ENCODE measurements at regions not wholly inside any gene's neighbourhood (a gene's known extent, or its start where the extent isn't known, plus 50 kb on each side); places are given as distances from the start of the nearest gene placed in this dataset.

DNA sequence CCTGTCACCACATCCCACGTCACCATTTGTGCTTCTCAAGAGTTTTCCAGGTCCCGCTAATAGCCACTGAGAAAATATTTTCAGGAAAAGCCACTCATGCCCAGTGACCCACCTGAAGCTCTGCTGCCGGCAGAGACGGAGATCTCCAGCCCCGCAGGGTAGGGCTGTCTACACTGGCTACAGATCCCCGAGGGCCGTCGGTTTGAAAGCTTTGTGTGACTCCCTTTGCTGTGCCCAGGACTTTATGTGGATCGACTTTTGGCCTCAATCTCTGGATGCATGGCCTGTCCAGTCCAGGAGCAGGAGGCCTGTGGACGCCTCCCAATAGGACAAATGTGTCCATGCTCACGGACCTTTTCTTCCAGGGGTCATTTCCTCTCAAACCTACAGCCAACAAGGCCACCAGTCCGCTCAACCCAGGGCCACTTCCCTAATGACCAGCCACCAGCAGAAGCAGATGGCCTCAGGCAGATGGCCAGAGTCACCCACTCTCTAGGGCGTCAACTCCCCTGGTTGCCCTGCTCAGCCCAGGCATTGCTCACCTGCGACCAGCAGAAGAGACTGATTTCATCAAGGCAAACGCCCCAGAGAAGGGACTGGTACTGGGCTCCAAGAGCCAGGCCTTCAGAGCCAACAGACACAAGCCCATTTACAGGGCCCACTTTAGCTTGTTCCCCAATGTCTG is 76.4 kb downstream of the OAT start:
- TF ChIP-seq, protein P1, sequence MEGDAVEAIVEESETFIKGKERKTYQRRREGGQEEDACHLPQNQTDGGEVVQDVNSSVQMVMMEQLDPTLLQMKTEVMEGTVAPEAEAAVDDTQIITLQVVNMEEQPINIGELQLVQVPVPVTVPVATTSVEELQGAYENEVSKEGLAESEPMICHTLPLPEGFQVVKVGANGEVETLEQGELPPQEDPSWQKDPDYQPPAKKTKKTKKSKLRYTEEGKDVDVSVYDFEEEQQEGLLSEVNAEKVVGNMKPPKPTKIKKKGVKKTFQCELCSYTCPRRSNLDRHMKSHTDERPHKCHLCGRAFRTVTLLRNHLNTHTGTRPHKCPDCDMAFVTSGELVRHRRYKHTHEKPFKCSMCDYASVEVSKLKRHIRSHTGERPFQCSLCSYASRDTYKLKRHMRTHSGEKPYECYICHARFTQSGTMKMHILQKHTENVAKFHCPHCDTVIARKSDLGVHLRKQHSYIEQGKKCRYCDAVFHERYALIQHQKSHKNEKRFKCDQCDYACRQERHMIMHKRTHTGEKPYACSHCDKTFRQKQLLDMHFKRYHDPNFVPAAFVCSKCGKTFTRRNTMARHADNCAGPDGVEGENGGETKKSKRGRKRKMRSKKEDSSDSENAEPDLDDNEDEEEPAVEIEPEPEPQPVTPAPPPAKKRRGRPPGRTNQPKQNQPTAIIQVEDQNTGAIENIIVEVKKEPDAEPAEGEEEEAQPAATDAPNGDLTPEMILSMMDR (IDR thresholded peaks at IDR 0.05; ENCODE audit: control insufficient read depth, extremely low read depth, insufficient read depth) = no peak
- DNase-seq (ENCODE audit: low read depth) = no peak
- no peak overlapping the region for H3K4me3 ChIP-seq (ENCODE audit: low read depth, low read length)

DNA sequence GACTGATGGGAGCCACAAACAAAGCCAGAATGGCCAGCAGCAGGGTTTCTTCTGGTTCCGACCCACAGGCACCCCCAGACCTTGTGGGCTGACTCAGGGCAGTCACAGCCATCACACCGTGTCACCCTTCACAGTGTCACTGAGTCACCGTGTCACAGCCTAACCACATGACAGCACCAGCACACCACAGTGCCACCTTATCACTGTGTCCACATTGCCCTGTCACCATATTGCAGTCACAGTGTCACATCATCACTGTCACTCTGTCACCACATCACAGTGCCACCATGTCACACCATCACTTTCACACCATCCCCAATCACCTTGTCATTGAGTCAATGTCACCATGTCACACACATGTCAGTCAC is 77.0 kb downstream of the OAT start:
- no peak for DNase-seq (ENCODE audit: low read depth)
- H3K4me3 ChIP-seq (ENCODE audit: low read depth, low read length) = no peak overlapping the region
- TF ChIP-seq, protein P1 (IDR thresholded peaks at IDR 0.05; ENCODE audit: control insufficient read depth, extremely low read depth, insufficient read depth) = no peak

DNA sequence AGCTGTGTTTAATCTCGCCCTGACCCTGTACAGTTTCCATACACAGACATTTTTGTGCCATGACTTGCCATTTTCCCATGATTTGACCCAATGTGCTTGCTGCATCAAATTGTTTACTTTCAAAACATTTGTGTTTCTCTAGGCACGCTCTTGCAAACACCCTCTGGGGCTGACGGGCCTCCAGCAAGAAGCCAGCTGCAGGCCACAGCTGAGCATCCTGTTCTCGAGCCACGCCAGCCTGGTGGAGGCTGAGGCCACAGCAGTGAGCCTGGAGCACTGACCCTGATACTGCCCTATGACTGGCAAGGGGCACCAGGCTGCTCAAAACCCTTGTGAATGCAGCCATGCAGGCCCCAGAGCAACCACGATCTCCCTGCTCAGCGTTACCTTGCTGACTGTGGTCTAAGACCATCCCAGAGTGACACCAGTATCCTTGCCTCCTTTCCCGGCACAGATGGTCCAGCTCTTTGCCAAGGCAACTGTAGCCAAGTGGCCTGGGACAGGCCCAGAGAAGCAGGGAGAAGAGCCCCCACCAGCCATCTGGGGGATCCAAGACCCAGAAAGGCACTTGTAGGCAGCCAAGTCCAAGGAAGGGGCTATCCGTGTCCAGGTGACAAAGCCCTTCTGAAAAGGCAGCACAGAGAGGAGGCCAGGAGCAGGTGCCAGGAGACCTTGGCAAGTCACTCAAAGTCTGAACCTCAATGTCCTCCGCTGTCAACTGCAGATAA is 78.5 kb downstream of the OAT start:
- no peak overlapping the region for H3K4me3 ChIP-seq (ENCODE audit: low read depth, low read length)
- TF ChIP-seq, protein P1 (IDR thresholded peaks at IDR 0.05; ENCODE audit: control insufficient read depth, extremely low read depth, insufficient read depth) = no peak
- DNase-seq (ENCODE audit: low read depth) = no peak

DNA sequence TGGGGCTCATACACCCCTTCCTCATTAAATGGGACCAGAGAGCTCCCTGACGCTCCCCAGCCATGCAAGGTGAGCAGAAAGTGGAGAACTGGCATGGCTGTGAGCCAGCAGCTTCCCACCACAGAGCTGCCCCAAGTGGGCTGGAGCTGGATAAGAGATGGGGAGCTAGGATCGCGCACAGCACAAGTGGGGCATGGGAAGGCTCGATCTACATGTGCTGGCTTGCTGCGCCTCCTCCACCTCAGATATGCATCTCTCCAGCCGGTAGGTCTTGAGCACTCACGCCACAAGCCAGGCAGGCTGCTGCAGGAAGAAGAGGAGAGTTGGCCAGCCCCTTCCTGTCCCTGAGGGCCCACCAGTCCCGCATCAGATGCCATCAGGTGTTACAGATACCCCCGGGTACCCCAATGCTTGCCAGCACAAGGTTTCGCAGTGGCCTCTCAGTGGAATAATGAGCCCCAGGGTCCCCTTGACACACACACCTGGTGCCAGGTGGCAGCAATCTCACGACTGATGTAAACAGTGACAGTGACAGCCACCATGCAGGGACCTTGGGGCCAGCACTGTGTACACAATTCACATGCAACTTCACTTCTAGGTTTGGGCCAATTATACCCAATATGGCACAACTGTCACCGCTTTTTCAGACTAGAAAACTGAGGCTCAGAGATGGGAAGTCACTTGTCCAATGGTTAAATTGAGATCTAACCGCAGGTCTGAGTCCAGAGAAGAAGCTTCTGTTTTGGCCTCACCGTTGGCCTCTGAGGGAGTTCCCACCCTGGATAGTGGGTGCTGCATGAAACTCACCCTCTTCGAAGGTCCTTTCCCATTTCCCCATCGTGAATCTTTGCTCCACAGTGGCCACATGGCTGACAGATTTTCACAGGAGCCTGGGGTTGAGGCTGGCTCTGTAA is 79.3 kb downstream of the OAT start:
- TF ChIP-seq, protein P1 (IDR thresholded peaks at IDR 0.05; ENCODE audit: control insufficient read depth, extremely low read depth, insufficient read depth) = no peak
- no peak overlapping the region for H3K4me3 ChIP-seq (ENCODE audit: low read depth, low read length)
- no peak for DNase-seq (ENCODE audit: low read depth)

DNA sequence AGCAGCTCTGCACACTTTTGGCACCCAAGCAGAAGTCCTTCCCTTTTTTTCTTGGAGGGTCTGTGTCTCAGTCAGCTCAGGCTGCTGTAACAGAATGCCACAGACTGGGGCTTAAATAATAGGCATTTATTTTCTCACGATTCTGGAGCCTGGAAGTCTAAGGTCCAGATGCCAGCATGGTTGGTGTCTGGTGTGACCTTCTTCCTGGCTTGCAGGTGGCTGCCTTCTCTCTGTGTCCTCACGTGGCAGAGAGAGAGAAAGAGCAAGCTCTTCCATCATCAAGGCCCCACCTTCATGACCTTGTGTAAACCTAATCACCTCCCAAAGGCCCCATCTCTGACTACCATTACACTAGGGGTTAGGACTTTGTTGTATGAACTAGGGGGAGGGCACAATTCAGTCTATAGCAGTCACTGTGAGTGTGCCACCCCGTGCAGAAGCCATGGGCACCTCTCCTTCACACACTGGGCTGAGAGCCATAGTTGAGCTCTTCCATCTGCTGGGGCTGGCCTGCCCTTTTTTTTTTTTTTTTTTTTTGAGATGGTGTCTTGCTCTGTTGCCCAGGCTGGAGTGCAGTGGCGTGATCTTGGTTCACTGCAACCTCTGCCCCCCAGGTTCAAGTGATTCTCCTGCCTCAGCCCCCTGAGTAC is 80.3 kb downstream of the OAT start:
- H3K4me3 ChIP-seq (ENCODE audit: low read depth, low read length) = no peak overlapping the region
- TF ChIP-seq, protein P1 (IDR thresholded peaks at IDR 0.05; ENCODE audit: control insufficient read depth, extremely low read depth, insufficient read depth) = no peak
- no peak for DNase-seq (ENCODE audit: low read depth)

DNA sequence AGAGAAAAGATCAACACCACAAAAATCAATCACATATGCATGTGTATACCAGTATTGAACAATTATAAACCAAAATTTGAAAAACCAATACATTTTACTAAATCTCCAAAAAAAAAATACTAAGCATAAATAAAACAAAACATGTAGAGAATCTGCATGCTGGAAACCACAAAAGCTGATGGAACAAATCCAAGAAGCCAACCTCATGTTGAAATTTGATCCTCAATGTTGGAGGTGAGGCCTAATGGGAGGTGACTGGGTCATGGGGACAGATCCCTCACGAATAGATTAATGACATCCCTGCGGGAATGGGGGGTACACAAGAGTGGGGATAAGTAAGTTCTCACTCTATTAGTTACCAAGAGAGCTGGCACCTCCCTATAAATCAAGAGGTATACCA is 82.5 kb downstream of the OAT start:
- no peak for DNase-seq (ENCODE audit: low read depth)
- H3K4me3 ChIP-seq (ENCODE audit: low read depth, low read length) = no peak overlapping the region
- TF ChIP-seq, protein P1 (IDR thresholded peaks at IDR 0.05; ENCODE audit: control insufficient read depth, extremely low read depth, insufficient read depth) = no peak
